Neural cell (in vitro differentiated cells): ENCODE measurements at regions not wholly inside any gene's neighbourhood (a gene's known extent, or its start where the extent isn't known, plus 50 kb on each side); places are given as distances from the start of the nearest gene placed in this dataset.

Experiments used
- H2AFZ ChIP-seq: fragments of 200-600, 300-800 bp; sonication (generic), shearing (Covaris generic); 2 replicates; pipeline ENCODE4 v1.6.0; 2014; ENCODE audit warnings: low read depth, mild to moderate bottlenecking, antibody characterized with exemption, low read length, moderate library complexity
- H3F3A ChIP-seq: fragments of 200-600 bp; shearing (Covaris generic); 2 replicates; pipeline ENCODE4 v1.6.1; 2016; ENCODE audit warnings: mild to moderate bottlenecking, moderate library complexity, mixed read lengths, antibody characterized with exemption, low read length; ENCODE audit not compliant: insufficient read depth, poor library complexity, severe bottlenecking
- H3K27ac ChIP-seq: fragments of 200-600, 300-800 bp; sonication (generic), shearing (Covaris generic); 2 replicates; pipeline ENCODE4 v1.5.1; 2014; ENCODE audit warnings: mild to moderate bottlenecking, low read length, moderate library complexity
- H3K27me3 ChIP-seq: fragments of 300-800, 200-600 bp; sonication (generic), shearing (Covaris generic); 2 replicates; pipeline ENCODE4 v1.6.0; 2014; ENCODE audit warnings: mild to moderate bottlenecking, low read depth, low read length, moderate library complexity; ENCODE audit not compliant: insufficient read depth
- H3K36me3 ChIP-seq: fragments of 300-800, 200-600 bp; sonication (generic), shearing (Covaris generic); 2 replicates; pipeline ENCODE4 v1.5.1; 2014; ENCODE audit warnings: mild to moderate bottlenecking, antibody characterized with exemption, low read length, moderate library complexity; ENCODE audit not compliant: insufficient read depth
- H3K4me2 ChIP-seq: fragments of 300-800, 200-600 bp; sonication (generic), shearing (Covaris generic); 2 replicates; pipeline ENCODE4 v1.6.0; 2014; ENCODE audit warnings: mild to moderate bottlenecking, low read length
- H3K4me3 ChIP-seq: fragments of 300-800, 200-600 bp; sonication (generic), shearing (Covaris generic); 2 replicates; pipeline ENCODE4 v1.5.1; 2014; ENCODE audit warnings: mild to moderate bottlenecking, low read length, moderate library complexity
- H3K79me2 ChIP-seq: fragments of 200-600 bp; shearing (Covaris generic); replicated peaks from 2 replicates; pipeline ENCODE4 v1.6.0; 2014; ENCODE audit warnings: mild to moderate bottlenecking, low read length, moderate library complexity; ENCODE audit not compliant: insufficient read depth
- H3K9ac ChIP-seq: fragments of 300-800, 200-600 bp; sonication (generic), shearing (Covaris generic); 2 replicates; pipeline ENCODE4 v1.6.1; 2016; ENCODE audit warnings: mild to moderate bottlenecking, low read length, mixed read lengths
- H3K9me2 ChIP-seq: fragments of 200-600 bp; shearing (Covaris generic); 2 replicates; pipeline ENCODE4 v1.6.1; 2016; ENCODE audit warnings: mild to moderate bottlenecking, low read length, mixed read lengths; ENCODE audit not compliant: insufficient read depth
- H3K9me3 ChIP-seq: fragments of 200-600, 300-800 bp; sonication (generic), shearing (Covaris generic); 2 replicates; pipeline ENCODE4 v1.6.1; 2016; ENCODE audit warnings: mild to moderate bottlenecking, mixed run types, low read length, moderate library complexity, mixed read lengths
- H4K20me1 ChIP-seq: fragments of 200-600 bp; shearing (Covaris generic); 2 replicates; pipeline ENCODE4 v1.6.1; 2016; ENCODE audit warnings: mild to moderate bottlenecking, mixed run types; ENCODE audit not compliant: insufficient read depth
- EP300 ChIP-seq: fragments of 450-650 bp; conservative IDR thresholded peaks from 2 replicates; pipeline ENCODE4 v1.6.1; 2014; ENCODE audit warnings: antibody characterized with exemption, mild to moderate bottlenecking, moderate library complexity; ENCODE audit not compliant: poor library complexity, severe bottlenecking
- EZH2 ChIP-seq: fragments of 200-600, 300-800 bp; shearing (Covaris generic), sonication (generic); IDR thresholded peaks from 2 replicates; pipeline ENCODE4 v1.6.1; 2014; ENCODE audit warnings: antibody characterized with exemption, low read length, borderline replicate concordance, mild to moderate bottlenecking; ENCODE audit not compliant: insufficient read depth, poor library complexity, severe bottlenecking
- MXI1 ChIP-seq: fragments of 450-650 bp; conservative IDR thresholded peaks from 2 replicates; pipeline ENCODE4 v1.6.1; 2014; ENCODE audit warnings: antibody characterized with exemption, mild to moderate bottlenecking; ENCODE audit not compliant: poor library complexity, severe bottlenecking
- POLR2AphosphoS5 ChIP-seq: IDR thresholded peaks from 2 replicates; pipeline ENCODE4 v1.6.1; 2012
- RAD21 ChIP-seq: fragments of 450-650 bp; conservative IDR thresholded peaks from 2 replicates; pipeline ENCODE4 v1.6.1; 2014; ENCODE audit warnings: antibody characterized with exemption, mild to moderate bottlenecking, moderate library complexity
- REST ChIP-seq: IDR thresholded peaks from 2 replicates; pipeline ENCODE4 v1.6.1; 2012; ENCODE audit warnings: borderline replicate concordance
- SMC3 ChIP-seq: fragments of 450-650 bp; conservative IDR thresholded peaks from 2 replicates; pipeline ENCODE4 v1.6.1; 2014; ENCODE audit warnings: antibody characterized with exemption, mild to moderate bottlenecking, moderate library complexity; ENCODE audit not compliant: poor library complexity
- TAF1 ChIP-seq: IDR thresholded peaks from 2 replicates; pipeline ENCODE4 v1.6.1; 2012; ENCODE audit warnings: low read depth
- TF ChIP-seq, protein P1 (sequence below): fragments of 450-650 bp; IDR thresholded peaks from 2 replicates; pipeline ENCODE4 v1.5.1; 2014; ENCODE audit warnings: antibody characterized with exemption, mild to moderate bottlenecking, moderate library complexity; ENCODE audit not compliant: poor library complexity, severe bottlenecking

- H3K36me3 ChIP-seq: no peaks in the 10 kb centered on the region
- TF ChIP-seq EP300 (no peak), EZH2 (no peak), TAF1 (no peak), REST (no peak), POLR2AphosphoS5 (no peak), MXI1 (no peak), SMC3 (no peak), RAD21 (no peak)
- TF ChIP-seq, protein P1, sequence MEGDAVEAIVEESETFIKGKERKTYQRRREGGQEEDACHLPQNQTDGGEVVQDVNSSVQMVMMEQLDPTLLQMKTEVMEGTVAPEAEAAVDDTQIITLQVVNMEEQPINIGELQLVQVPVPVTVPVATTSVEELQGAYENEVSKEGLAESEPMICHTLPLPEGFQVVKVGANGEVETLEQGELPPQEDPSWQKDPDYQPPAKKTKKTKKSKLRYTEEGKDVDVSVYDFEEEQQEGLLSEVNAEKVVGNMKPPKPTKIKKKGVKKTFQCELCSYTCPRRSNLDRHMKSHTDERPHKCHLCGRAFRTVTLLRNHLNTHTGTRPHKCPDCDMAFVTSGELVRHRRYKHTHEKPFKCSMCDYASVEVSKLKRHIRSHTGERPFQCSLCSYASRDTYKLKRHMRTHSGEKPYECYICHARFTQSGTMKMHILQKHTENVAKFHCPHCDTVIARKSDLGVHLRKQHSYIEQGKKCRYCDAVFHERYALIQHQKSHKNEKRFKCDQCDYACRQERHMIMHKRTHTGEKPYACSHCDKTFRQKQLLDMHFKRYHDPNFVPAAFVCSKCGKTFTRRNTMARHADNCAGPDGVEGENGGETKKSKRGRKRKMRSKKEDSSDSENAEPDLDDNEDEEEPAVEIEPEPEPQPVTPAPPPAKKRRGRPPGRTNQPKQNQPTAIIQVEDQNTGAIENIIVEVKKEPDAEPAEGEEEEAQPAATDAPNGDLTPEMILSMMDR: no peak
Observed at GRCh38 chr20:48287552-48288170, 502.4 kb upstream of the SULF2 start.

DNA sequence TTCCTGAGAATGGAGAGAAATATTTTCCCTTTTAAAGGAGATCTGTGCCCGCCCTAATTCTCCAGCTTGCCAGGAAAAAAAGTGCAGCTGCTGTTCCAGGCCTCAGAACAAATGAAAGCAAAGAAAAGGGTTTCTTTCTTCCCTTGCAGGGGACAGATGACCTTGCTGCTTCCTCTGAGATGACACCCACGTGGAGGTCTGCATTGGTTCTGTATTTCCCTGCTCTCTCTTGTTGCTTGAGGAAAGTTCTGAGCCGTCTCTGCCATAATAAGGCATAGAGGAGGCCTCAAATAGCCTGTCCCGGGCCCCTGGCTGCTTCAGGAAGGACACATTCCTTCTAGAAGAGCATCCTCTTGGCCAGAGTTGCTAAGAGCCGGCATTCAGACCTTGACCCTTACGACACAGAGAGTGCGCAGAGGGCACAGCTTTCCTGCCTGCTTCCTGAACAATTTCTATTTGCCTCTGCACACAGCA, 501.8 kb upstream of the SULF2 start:
- Histone ChIP-seq H2AFZ (no peak overlapping the region), H3F3A (no peaks in the 10 kb centered on the region), H3K27me3 (no peaks in the 10 kb centered on the region), H3K4me2 (no peak overlapping the region), H3K9me2 (no peaks in the 10 kb centered on the region), H3K4me3 (no peak overlapping the region), H3K36me3 (no peaks in the 10 kb centered on the region), H4K20me1 (no peaks in the 10 kb centered on the region), H3K9me3 (no peaks in the 10 kb centered on the region), H3K27ac (no peak overlapping the region), H3K79me2 (no peaks in the 10 kb centered on the region), H3K9ac (no peak overlapping the region)
- TF ChIP-seq MXI1: no peak
- TF ChIP-seq SMC3: no peak
- no peak for TF ChIP-seq POLR2AphosphoS5
- no peak for TF ChIP-seq TAF1
- no peak for TF ChIP-seq EZH2
- no peak for TF ChIP-seq RAD21

More at GRCh38 chr20:48287552-48288170, 502.4 kb upstream of the SULF2 start:
- Histone ChIP-seq H3K9me3 (no peaks in the 10 kb centered on the region), H4K20me1 (no peaks in the 10 kb centered on the region), H3K9me2 (no peaks in the 10 kb centered on the region), H3K27me3 (no peaks in the 10 kb centered on the region), H3K9ac (no peak overlapping the region), H3K79me2 (no peaks in the 10 kb centered on the region), H3K4me3 (no peak overlapping the region), H2AFZ (no peak overlapping the region), H3K27ac (no peak overlapping the region), H3F3A (no peaks in the 10 kb centered on the region), H3K4me2 (no peak overlapping the region)
